ENCODE measurements at regions not wholly inside any gene's neighbourhood (a gene's known extent, or its start where the extent isn't known, plus 50 kb on each side); places are given as distances from the start of the nearest gene placed in this dataset.

DNA sequence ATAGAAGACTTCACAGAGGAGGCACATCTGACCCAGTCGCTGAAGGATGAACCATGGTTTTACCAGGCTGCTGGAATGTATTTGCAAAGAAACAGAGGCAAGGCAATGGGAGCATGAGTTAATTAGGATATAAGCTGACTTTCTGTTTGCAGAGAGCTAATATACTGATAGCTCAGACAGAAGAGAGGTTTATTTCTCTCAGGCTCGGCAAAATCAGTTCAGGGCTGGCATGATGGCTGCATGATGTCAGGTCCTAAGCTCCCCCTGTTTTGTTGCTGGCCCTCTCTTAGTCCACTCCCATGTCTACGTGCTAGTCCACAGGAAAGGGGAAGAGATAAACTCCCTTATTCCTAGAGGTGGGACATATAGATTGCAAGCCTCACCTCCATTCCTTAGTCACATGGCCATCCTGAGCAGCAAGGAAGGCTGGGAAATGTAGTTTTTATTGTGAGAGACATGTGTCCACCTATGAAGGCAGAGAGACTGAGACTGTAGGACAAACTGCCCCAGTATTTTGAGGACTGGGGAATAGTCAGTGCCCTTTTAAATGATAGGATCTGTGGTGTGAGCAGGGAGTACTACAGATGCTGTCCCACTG is 224.5 kb downstream of the VRK1 start:
- TF ChIP-seq POLR2A (IDR thresholded peaks at IDR 0.05; ENCODE audit: low read depth, low read length) (no peak), POLR2AphosphoS5 (IDR thresholded peaks at IDR 0.05; ENCODE audit: low read depth, low read length) (no peak), TAF1 (IDR thresholded peaks at IDR 0.05; ENCODE audit: low read depth, low read length) (no peak), SPI1 (IDR thresholded peaks at IDR 0.05; ENCODE audit: low read depth, low read length) (no peak)

Measured in GM12891 (cell line).